ENCODE measurements at regions not wholly inside any gene's neighbourhood (a gene's known extent, or its start where the extent isn't known, plus 50 kb on each side); places are given as distances from the start of the nearest gene placed in this dataset.

DNA sequence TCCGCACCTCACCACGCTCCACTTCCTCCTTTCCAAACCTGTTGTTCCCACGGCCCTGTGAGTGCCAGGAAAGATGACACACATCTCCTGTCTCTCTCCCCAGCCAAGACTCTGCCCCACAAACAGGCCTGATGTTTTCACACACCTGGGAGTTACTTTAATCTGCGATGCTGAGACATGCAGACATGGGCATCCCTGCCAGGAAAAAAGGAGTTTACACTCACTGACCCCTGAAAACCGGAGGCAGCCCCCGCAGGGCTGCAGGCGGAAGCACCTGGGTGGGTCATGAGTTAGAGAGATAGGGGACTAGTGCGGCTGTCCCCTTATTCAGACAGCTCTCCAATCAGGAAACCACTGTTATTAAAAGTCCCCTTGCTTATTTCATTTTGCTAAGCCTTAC, 106.4 kb upstream of the CARD11 start:
- H3K27me3 Mint-ChIP-seq (ENCODE audit: unreplicated experiment), result peaks cover 4% of the 10 kb centered on the region
- peaks cover 20% of the 10 kb centered on the region for H3K4me1 Mint-ChIP-seq (ENCODE audit: low read depth, unreplicated experiment)
- peaks cover 10% of the 10 kb centered on the region for H3K9me3 Mint-ChIP-seq (ENCODE audit: unreplicated experiment)
- DNase-seq, result no peak
- no peak overlapping the region for H3K4me3 Mint-ChIP-seq (ENCODE audit: unreplicated experiment)
- TF ChIP-seq, protein P1, sequence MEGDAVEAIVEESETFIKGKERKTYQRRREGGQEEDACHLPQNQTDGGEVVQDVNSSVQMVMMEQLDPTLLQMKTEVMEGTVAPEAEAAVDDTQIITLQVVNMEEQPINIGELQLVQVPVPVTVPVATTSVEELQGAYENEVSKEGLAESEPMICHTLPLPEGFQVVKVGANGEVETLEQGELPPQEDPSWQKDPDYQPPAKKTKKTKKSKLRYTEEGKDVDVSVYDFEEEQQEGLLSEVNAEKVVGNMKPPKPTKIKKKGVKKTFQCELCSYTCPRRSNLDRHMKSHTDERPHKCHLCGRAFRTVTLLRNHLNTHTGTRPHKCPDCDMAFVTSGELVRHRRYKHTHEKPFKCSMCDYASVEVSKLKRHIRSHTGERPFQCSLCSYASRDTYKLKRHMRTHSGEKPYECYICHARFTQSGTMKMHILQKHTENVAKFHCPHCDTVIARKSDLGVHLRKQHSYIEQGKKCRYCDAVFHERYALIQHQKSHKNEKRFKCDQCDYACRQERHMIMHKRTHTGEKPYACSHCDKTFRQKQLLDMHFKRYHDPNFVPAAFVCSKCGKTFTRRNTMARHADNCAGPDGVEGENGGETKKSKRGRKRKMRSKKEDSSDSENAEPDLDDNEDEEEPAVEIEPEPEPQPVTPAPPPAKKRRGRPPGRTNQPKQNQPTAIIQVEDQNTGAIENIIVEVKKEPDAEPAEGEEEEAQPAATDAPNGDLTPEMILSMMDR (IDR thresholded peaks at IDR 0.05; ENCODE audit: partially characterized antibody, unreplicated experiment), result no peak
- H3K36me3 Mint-ChIP-seq (ENCODE audit: unreplicated experiment), result peaks cover 6% of the 10 kb centered on the region
- H3K27ac Mint-ChIP-seq (ENCODE audit: unreplicated experiment), result no peak overlapping the region

DNA sequence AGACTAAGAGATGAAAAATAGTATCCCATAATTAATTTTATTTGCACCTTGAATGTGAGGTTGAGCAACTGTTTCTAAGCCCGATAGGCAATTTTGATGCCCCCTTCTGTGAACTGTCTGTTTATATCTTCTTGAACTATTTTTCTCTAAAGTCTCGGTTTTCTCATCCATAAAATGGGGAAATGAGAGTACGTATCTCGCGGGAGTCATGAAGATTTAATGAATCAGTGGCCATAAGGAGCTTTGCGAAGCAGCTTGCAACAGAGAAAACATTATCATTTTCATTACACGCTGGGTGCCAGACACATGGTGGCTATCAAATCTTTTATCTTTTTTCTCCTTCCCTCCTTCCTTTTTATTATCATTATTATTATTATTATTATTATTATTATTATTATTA, 108.1 kb upstream of the CARD11 start:
- Mint-ChIP-seq H3K4me1 (ENCODE audit: low read depth, unreplicated experiment) (peaks cover 14% of the 10 kb centered on the region), H3K4me3 (ENCODE audit: unreplicated experiment) (no peak overlapping the region), H3K36me3 (ENCODE audit: unreplicated experiment) (peaks cover 7% of the 10 kb centered on the region), H3K27ac (ENCODE audit: unreplicated experiment) (no peak overlapping the region), H3K27me3 (ENCODE audit: unreplicated experiment) (peaks cover 4% of the 10 kb centered on the region), H3K9me3 (ENCODE audit: unreplicated experiment) (peaks cover 9% of the 10 kb centered on the region)
- TF ChIP-seq, protein P1 (IDR thresholded peaks at IDR 0.05; ENCODE audit: partially characterized antibody, unreplicated experiment), result no peak
- no peak for DNase-seq

DNA sequence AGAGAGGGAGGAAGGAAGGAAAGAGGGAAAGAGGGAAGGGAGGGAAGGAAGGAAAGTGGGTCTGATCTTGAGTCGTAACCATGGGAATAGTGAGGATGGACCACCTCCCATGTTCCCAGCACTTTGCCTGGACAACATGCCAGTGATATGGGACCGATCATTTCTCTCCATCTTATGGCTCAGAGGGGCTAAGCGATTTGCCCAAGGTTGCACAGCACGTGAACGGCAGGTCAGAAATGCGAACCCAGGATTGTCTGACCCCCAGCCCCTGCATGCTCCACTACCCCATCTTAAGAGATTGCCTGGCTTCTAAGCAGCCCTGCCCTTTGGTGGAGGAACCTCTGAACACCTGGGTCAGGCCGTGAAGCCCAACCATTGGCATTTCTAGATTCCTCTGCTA, 109.0 kb upstream of the CARD11 start:
- Mint-ChIP-seq H3K4me3 (ENCODE audit: unreplicated experiment) (no peak overlapping the region), H3K9me3 (ENCODE audit: unreplicated experiment) (peaks cover 9% of the 10 kb centered on the region), H3K36me3 (ENCODE audit: unreplicated experiment) (peaks cover 7% of the 10 kb centered on the region), H3K27me3 (ENCODE audit: unreplicated experiment) (peaks cover 6% of the 10 kb centered on the region), H3K4me1 (ENCODE audit: low read depth, unreplicated experiment) (peaks cover 13% of the 10 kb centered on the region), H3K27ac (ENCODE audit: unreplicated experiment) (no peak overlapping the region)
- TF ChIP-seq, protein P1 (IDR thresholded peaks at IDR 0.05; ENCODE audit: partially characterized antibody, unreplicated experiment), result no peak
- DNase-seq, result no peak

DNA sequence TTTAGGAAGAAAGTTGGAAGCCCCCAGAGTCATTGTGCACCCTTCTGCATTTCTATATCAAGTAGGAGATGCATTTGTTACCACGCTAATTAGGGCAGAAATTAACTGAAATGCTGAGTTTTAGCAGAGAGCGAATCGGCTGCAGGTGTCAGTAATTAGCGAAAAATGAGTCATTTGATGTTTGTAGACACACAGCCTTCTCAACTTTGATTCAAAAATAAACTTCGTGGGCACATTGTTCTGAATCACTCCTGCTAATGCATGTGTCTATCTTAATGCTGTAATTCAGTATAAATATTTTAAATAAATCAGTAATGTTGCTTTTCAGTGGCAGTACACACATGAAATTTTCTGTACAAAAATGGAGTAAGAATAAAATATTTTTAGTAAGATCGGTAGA, 109.5 kb upstream of the CARD11 start:
- Mint-ChIP-seq H3K36me3 (ENCODE audit: unreplicated experiment) (peaks cover 7% of the 10 kb centered on the region), H3K9me3 (ENCODE audit: unreplicated experiment) (peaks cover 9% of the 10 kb centered on the region)

DNA sequence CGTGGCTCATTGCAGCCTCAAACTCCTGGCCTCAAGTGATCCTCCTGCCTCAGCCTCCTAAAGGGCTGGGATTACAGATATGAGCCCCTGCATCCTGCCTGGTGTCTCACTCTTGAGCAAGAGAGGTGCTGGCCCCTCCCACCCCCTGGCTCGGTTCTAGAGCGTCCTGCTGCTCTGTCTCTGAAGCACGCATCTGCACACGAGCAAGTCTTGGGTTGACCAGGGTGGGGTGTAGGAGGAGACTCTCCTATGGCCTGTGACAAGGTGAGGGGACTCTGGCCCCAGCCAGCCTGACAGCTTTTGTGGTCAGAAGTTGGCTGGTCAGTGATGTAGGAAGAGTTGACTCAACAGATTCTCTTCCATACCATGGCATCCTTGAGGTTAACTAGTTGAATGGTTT, 110.7 kb upstream of the CARD11 start:
- peaks cover 6% of the 10 kb centered on the region for H3K27me3 Mint-ChIP-seq (ENCODE audit: unreplicated experiment)
- no peak for DNase-seq
- H3K4me3 Mint-ChIP-seq (ENCODE audit: unreplicated experiment), result no peak overlapping the region
- TF ChIP-seq, protein P1 (IDR thresholded peaks at IDR 0.05; ENCODE audit: partially characterized antibody, unreplicated experiment), result no peak
- peaks cover 7% of the 10 kb centered on the region for H3K36me3 Mint-ChIP-seq (ENCODE audit: unreplicated experiment)
- no peak overlapping the region for H3K27ac Mint-ChIP-seq (ENCODE audit: unreplicated experiment)
- peaks cover 22% of the 10 kb centered on the region for H3K4me1 Mint-ChIP-seq (ENCODE audit: low read depth, unreplicated experiment)
- H3K9me3 Mint-ChIP-seq (ENCODE audit: unreplicated experiment), result peaks cover 11% of the 10 kb centered on the region

More for the DNA sequence above, 109.5 kb upstream of the CARD11 start:
- peaks cover 17% of the 10 kb centered on the region for H3K4me1 Mint-ChIP-seq (ENCODE audit: low read depth, unreplicated experiment)
- H3K4me3 Mint-ChIP-seq (ENCODE audit: unreplicated experiment), result no peak overlapping the region
- H3K27ac Mint-ChIP-seq (ENCODE audit: unreplicated experiment), result no peak overlapping the region
- DNase-seq, result no peak
- TF ChIP-seq, protein P1 (IDR thresholded peaks at IDR 0.05; ENCODE audit: partially characterized antibody, unreplicated experiment), result no peak
- H3K27me3 Mint-ChIP-seq (ENCODE audit: unreplicated experiment), result peaks cover 6% of the 10 kb centered on the region
